Astrocyte (in vitro differentiated cells and primary cell): ENCODE measurements at regions not wholly inside any gene's neighbourhood (a gene's known extent, or its start where the extent isn't known, plus 50 kb on each side); places are given as distances from the start of the nearest gene placed in this dataset.

ENCODE experiments used
- DNase-seq: peaks from one replicate; pipeline ENCODE4 v3.0.0-alpha.2; 2010; ENCODE audit warnings: low read depth
- FAIRE-seq: peaks from 2 replicates; lab custom pipeline; 2011; peaks lifted over from hg19 to GRCh38; lab: Jason Lieb, UNC
- H2AFZ ChIP-seq: 2 replicates; pipeline ENCODE4 v1.6.0; 2012; ENCODE audit warnings: low read depth, low read length, inconsistent platforms
- H3K27ac ChIP-seq: 2 replicates; pipeline ENCODE4 v1.5.1; 2011; ENCODE audit warnings: low read depth, low read length, inconsistent platforms
- H3K27me3 ChIP-seq: 2 replicates; pipeline ENCODE4 v1.6.0; 2011; ENCODE audit warnings: low read length, inconsistent platforms; ENCODE audit not compliant: insufficient read depth
- H3K36me3 ChIP-seq: 2 replicates; pipeline ENCODE4 v1.5.1; 2011; ENCODE audit warnings: low read length, inconsistent platforms; ENCODE audit not compliant: insufficient read depth
- H3K4me1 ChIP-seq: 2 replicates; pipeline ENCODE4 v1.5.1; 2011; ENCODE audit warnings: low read length, inconsistent platforms; ENCODE audit not compliant: insufficient read depth
- H3K4me2 ChIP-seq: 2 replicates; pipeline ENCODE4 v1.6.0; 2012; ENCODE audit warnings: low read length, inconsistent platforms
- H3K4me3 ChIP-seq: 2 replicates; pipeline ENCODE4 v1.5.1; 2011; ENCODE audit warnings: low read depth, mild to moderate bottlenecking, low read length, inconsistent platforms; ENCODE audit not compliant: insufficient read depth
- H3K79me2 ChIP-seq: 2 replicates; pipeline ENCODE4 v1.6.0; 2012; ENCODE audit warnings: mild to moderate bottlenecking, low read length, inconsistent platforms; ENCODE audit not compliant: insufficient read depth
- H3K9ac ChIP-seq: 2 replicates; pipeline ENCODE4 v1.6.0; 2012; ENCODE audit warnings: mild to moderate bottlenecking, low read length, inconsistent platforms
- H3K9me3 ChIP-seq: 2 replicates; pipeline ENCODE4 v1.5.1; 2012; ENCODE audit warnings: low read depth, mild to moderate bottlenecking, low read length, inconsistent platforms; ENCODE audit not compliant: insufficient read depth
- H4K20me1 ChIP-seq: 2 replicates; pipeline ENCODE4 v1.6.0; 2012; ENCODE audit warnings: low read length, inconsistent platforms; ENCODE audit not compliant: insufficient read depth
- H3K27ac Mint-ChIP-seq: one replicate; pipeline ENCODE4 v1.8.0; 2021; ENCODE audit warnings: mild to moderate bottlenecking, mixed read lengths; ENCODE audit not compliant: unreplicated experiment
- H3K27me3 Mint-ChIP-seq: one replicate; pipeline ENCODE4 v1.8.0; 2021; ENCODE audit warnings: low read depth, mixed read lengths; ENCODE audit not compliant: unreplicated experiment
- H3K36me3 Mint-ChIP-seq: one replicate; pipeline ENCODE4 v1.8.0; 2021; ENCODE audit warnings: low read depth, mixed read lengths; ENCODE audit not compliant: unreplicated experiment
- H3K4me1 Mint-ChIP-seq: one replicate; pipeline ENCODE4 v1.8.0; 2021; ENCODE audit warnings: low read depth, mixed read lengths; ENCODE audit not compliant: unreplicated experiment
- H3K4me3 Mint-ChIP-seq: one replicate; pipeline ENCODE4 v1.8.0; 2021; ENCODE audit warnings: mild to moderate bottlenecking, moderate library complexity, mixed read lengths; ENCODE audit not compliant: unreplicated experiment
- H3K9me3 Mint-ChIP-seq: one replicate; pipeline ENCODE4 v1.8.0; 2021; ENCODE audit warnings: mild to moderate bottlenecking, mixed read lengths; ENCODE audit not compliant: unreplicated experiment
- CTCF ChIP-seq: IDR thresholded peaks from 2 replicates; pipeline ENCODE4 v1.5.1; 2011; ENCODE audit warnings: low read depth, mild to moderate bottlenecking, inconsistent platforms, low read length, moderate library complexity; ENCODE audit not compliant: insufficient read depth
- EZH2 ChIP-seq: IDR thresholded peaks from 2 replicates; pipeline ENCODE4 v1.6.1; 2012; ENCODE audit warnings: mild to moderate bottlenecking, low read length, inconsistent platforms; ENCODE audit not compliant: insufficient read depth

GRCh38 chr2:176727696-176728095 lies 458.5 kb downstream of the MTX2 start:
- Histone ChIP-seq H2AFZ (no peak overlapping the region), H3K9ac (no peak overlapping the region), H3K4me1 (no peaks in the 10 kb centered on the region), H3K79me2 (no peaks in the 10 kb centered on the region), H3K4me3 (no peak overlapping the region), H3K9me3 (no peaks in the 10 kb centered on the region), H3K36me3 (no peaks in the 10 kb centered on the region), H4K20me1 (no peaks in the 10 kb centered on the region), H3K27me3 (peaks cover 2% of the 10 kb centered on the region), H3K4me2 (no peak overlapping the region), H3K27ac (no peak overlapping the region)
- no peaks in the 10 kb centered on the region for H3K4me1 Mint-ChIP-seq
- peaks cover 2% of the 10 kb centered on the region for H3K27me3 Mint-ChIP-seq
- TF ChIP-seq CTCF (no peak), EZH2 (no peak)
- no peak overlapping the region for H3K27ac Mint-ChIP-seq
- no peaks in the 10 kb centered on the region for H3K36me3 Mint-ChIP-seq
- H3K4me3 Mint-ChIP-seq = no peak overlapping the region
- DNase-seq = no peak
- no peaks in the 10 kb centered on the region for H3K9me3 Mint-ChIP-seq
- FAIRE-seq = no peak

DNA sequence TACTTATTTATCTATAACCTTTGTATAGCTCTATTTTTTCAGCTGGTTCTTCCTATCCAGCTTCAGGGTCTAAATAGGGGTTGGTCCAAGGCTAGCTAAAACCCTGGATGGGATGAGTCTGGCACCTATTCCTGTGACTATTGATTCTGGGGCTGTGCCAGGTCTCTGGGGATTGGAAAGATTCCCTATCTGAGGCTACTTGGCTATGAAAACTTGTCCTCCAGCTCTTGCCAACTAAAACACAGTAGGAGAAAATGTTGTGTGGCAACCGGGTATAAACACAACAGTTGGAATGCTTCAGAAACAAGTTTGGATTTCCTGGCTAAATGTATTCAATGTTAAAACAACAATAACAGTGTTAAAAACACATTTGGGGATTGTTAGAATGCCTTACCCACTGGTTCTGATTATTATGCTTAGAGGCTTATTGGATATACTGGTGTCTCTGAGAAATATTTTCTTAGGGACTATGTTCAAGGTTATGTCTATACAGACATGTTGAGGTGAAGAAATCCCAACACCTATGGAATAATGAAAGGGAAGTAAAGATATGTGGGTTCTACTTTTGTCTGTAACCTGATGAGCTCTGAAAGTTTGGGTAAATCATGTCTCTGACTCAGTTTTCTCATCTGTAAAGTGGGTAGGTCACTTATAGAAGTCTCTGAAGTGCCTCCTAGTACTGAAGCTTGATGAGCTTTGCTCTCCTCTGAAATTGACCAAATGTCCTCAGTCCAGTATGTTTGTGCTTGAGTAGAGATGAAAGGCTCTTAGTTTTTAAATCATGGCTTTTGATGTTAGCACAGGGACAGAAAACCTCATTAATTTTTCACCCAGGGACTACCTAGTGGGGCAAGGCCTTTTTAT lies 460.7 kb downstream of the MTX2 start:
- no peaks in the 10 kb centered on the region for H3K79me2 ChIP-seq
- H3K27ac ChIP-seq = no peak overlapping the region
- DNase-seq = peak; percentile 40
- Mint-ChIP-seq H3K9me3 (peaks cover 2% of the 10 kb centered on the region), H3K4me1 (no peaks in the 10 kb centered on the region), H3K4me3 (no peak overlapping the region), H3K27ac (no peak overlapping the region), H3K27me3 (peaks cover 2% of the 10 kb centered on the region), H3K36me3 (no peaks in the 10 kb centered on the region)
- FAIRE-seq = peak; percentile 39
- no peaks in the 10 kb centered on the region for H3K36me3 ChIP-seq
- no peak overlapping the region for H2AFZ ChIP-seq
- H3K4me3 ChIP-seq = no peak overlapping the region
- no peaks in the 10 kb centered on the region for H3K4me1 ChIP-seq
- no peaks in the 10 kb centered on the region for H3K9me3 ChIP-seq
- H3K27me3 ChIP-seq = peaks cover 2% of the 10 kb centered on the region
- H4K20me1 ChIP-seq = no peaks in the 10 kb centered on the region
- H3K4me2 ChIP-seq = no peak overlapping the region
- no peak overlapping the region for H3K9ac ChIP-seq
- TF ChIP-seq CTCF (no peak), EZH2 (no peak)

DNA sequence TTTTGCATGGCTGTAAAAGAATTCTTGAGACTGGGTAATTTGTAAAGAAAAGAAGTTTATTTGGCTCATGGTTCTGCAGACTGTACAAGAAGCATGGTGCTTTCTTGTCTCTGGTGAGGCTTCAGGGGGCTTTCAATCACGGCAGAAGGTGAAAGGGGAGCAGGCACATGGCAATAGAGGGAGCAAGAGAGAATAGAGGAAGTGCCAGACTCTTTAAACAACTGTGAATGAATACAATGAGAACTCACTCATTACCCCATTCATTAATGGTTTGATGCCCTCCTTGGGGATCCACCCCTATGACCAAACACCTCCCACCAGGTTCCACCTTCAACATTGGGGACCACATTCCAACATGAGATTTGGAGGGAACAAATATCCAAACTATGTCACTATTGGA lies 463.5 kb downstream of the MTX2 start:
- no peak overlapping the region for H2AFZ ChIP-seq
- no peaks in the 10 kb centered on the region for H4K20me1 ChIP-seq
- no peaks in the 10 kb centered on the region for H3K9me3 ChIP-seq
- H3K4me1 ChIP-seq = no peaks in the 10 kb centered on the region
- no peak for FAIRE-seq
- H3K27me3 ChIP-seq = peaks cover 2% of the 10 kb centered on the region
- H3K79me2 ChIP-seq = no peaks in the 10 kb centered on the region
- Mint-ChIP-seq H3K27ac (no peak overlapping the region), H3K4me1 (no peaks in the 10 kb centered on the region), H3K4me3 (no peak overlapping the region), H3K36me3 (no peaks in the 10 kb centered on the region), H3K9me3 (peaks cover 3% of the 10 kb centered on the region), H3K27me3 (peaks cover 2% of the 10 kb centered on the region)
- no peak overlapping the region for H3K9ac ChIP-seq
- no peak overlapping the region for H3K27ac ChIP-seq
- H3K36me3 ChIP-seq = no peaks in the 10 kb centered on the region
- DNase-seq = no peak
- no peak overlapping the region for H3K4me2 ChIP-seq
- no peak overlapping the region for H3K4me3 ChIP-seq
- TF ChIP-seq CTCF = no peak
- TF ChIP-seq EZH2 = no peak
